Body of pancreas (tissue), 4 donors: ENCODE measurements at regions not wholly inside any gene's neighbourhood (a gene's known extent, or its start where the extent isn't known, plus 50 kb on each side); places are given as distances from the start of the nearest gene placed in this dataset.

Experiments used
- POLR2A ChIP-seq, 3 donors: fragments of 450-650 bp; IDR thresholded peaks; one replicate each; pipeline ENCODE4 v1.6.1; 2016; ENCODE audit warnings: antibody characterized with exemption in 3 of 3, mild to moderate bottlenecking in 2 of 3
- TF ChIP-seq, protein P1 (sequence below), 7 experiments: fragments of 450-650 bp in 4 of 7; fragments of 200-600 bp in 3 of 7; sonication (generic) in 3 of 7; IDR thresholded peaks; one replicate each; pipeline ENCODE4 v1.5.1; 2016 to 2019; ENCODE audit warnings: antibody characterized with exemption in 7 of 7

DNA sequence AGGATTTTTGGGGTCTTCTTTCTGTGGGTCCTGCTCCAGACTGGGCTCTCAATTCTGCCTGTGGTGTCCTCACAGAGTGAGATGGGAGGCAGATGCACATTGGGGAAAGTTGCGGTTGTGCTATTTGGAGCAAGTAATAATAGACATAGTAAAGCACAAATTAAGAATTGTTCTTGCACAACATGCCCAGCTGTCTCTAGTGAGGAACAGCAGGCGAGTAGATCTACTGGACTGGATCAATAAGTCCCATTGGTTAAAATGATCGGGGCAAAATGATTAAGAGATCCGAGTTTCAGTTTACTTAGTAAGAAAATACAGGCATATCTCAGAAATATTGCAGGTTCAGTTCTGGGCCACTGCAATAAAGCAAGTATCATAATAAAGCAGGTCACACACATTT lies 448.3 kb upstream of the PROX1 start:
- TF ChIP-seq, protein P1, sequence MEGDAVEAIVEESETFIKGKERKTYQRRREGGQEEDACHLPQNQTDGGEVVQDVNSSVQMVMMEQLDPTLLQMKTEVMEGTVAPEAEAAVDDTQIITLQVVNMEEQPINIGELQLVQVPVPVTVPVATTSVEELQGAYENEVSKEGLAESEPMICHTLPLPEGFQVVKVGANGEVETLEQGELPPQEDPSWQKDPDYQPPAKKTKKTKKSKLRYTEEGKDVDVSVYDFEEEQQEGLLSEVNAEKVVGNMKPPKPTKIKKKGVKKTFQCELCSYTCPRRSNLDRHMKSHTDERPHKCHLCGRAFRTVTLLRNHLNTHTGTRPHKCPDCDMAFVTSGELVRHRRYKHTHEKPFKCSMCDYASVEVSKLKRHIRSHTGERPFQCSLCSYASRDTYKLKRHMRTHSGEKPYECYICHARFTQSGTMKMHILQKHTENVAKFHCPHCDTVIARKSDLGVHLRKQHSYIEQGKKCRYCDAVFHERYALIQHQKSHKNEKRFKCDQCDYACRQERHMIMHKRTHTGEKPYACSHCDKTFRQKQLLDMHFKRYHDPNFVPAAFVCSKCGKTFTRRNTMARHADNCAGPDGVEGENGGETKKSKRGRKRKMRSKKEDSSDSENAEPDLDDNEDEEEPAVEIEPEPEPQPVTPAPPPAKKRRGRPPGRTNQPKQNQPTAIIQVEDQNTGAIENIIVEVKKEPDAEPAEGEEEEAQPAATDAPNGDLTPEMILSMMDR (IDR thresholded peaks at IDR 0.05), result no peak
- TF ChIP-seq POLR2A (IDR thresholded peaks at IDR 0.05), result no peak
